COR-L47 (cell line): ENCODE measurements at regions not wholly inside any gene's neighbourhood (a gene's known extent, or its start where the extent isn't known, plus 50 kb on each side); places are given as distances from the start of the nearest gene placed in this dataset.

Source experiments
- DNase-seq: peaks from one replicate; lab custom pipeline; 2025; lab: John Stamatoyannopoulos, UW

- peak; percentile 3 for DNase-seq
Measured at GRCh38 chr10:3482200-3482993, 302.6 kb downstream of the KLF6 start.

DNA sequence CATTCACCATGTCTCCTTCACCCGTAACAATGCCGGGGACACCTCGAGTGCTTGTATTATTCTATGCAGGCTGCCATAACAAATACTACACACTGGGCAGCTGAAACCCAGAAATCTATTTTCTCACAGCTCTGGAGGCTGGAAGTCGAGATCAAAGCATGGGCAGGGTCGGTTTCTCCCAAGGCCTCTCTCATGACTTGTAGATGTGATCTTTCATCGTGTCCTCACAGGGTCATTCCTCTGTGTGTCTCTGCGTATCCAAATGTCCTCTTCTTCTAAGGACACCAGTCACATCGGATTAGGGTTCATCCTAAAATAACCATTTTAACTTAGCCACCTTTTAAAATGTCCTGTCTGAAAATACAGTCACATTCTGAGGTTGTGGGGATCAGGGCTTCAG is 303.5 kb downstream of the KLF6 start:
- no peak for DNase-seq

- DNase-seq: no peak
Measured at GRCh38 chr10:3480990-3481315, 304.1 kb downstream of the KLF6 start.

DNA sequence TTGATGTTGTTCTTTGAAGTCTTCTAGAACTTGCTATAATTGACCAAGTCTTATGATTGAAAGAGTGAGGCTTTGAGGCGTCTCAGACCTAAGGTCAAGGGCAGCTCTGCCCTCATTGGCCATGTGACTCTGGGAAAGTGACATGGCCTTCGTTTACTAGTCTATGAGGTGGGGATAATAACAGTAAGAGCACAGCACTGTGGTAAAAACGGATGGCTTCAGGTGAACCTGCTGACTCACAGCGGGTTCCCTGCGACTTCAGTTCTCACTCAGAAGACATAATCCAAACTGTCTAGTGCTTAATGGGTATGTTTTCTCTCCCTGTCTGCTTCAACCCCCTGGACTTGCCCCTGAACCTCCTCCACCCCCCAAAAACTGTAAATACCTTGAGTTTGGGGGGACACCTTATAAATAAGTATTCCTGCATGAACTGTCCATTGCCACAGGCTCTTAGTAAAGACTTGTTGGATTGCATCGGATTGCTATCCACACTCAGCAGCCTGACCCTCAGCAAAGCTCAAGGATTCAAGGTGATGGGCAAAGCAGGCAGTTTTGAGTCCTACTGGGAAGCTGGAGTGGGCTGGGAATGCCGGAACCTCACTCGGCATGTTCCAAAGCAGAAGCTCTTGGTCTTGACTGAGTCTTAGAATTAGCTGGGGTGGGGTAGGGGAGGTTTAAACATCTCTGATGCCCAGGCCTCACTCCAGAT is 304.6 kb downstream of the KLF6 start:
- no peak for DNase-seq

GRCh38 chr10:3478632-3479240 is 306.2 kb upstream of the PITRM1 start:
- DNase-seq: no peak

GRCh38 chr10:3478153-3478552 is 305.6 kb upstream of the PITRM1 start:
- DNase-seq: no peak

DNA sequence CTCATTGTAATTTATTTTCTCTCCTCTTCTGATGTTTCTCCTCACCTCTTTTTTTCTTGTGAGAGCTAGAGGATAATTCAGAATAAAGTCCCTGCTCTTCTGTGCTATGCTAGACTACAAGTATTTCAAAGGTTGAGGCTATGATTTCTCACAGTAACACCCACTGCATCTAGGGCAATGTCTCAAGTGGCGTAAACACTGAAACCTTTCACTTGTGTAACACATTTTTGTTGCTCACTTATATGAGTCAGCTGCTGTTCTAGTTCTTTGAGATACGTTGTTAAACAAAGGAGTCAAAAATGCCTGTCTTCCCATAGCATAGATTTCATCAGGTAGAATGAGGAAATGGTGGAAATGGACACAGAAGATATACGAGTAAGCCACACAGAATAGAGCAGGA is 305.1 kb upstream of the PITRM1 start:
- no peak for DNase-seq

DNA sequence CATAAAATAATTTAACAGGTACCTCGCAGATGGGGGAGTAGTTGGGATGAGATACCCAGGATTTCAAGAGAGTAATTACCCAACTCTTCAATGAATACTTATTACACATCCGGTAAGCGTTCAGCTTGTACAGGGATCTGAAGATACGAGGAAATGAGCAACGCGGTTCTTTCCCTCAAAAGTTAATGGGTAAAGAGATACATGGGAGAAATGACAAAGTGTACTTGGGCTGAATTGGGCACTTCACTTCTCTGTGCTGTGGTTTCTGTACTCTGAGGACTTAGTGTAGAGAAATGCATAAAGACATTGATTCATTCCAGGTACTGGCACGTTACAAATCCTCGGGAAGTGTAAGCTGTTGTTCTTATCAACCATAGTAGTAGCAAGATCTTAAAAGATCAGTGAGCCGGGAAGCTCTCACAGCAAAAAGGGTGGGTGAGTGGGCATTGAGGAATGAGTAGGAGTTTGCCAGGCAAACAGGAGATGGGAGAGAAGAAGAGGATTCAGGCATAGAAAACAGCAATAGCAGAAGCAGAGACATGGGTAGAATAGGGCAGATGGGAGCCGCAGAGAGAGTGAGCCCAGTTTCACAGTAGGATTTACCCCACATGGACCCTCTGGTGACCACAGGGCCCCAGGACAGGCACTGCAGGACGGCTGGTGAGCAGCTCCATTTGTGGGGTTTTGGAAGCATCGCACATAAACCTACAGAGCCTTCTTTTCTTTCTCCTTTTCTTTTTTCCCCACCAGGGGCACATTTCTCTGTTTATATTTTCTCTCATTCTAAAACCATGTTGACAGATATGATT is 304.3 kb upstream of the PITRM1 start:
- DNase-seq: no peak

DNA sequence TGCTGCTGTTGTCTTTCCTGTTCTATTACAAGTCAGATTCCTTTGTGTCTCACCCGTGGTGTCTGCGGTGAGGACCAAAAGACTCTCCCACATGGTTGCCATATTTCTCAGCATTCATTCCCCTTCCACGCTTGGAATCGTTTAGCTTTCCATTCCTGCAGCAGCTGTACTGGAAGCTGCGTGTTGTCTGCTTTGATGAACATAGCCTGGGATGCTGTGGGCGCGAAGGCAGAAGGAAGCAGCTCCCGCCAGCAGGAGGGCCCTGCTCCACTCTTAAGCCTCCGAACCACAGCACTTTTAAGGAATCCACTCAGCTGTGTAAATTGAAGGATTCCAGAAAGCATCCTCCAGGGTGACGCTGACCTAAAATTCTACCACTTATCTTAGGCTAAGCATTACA is 303.6 kb upstream of the PITRM1 start:
- no peak for DNase-seq

GRCh38 chr10:3475367-3475766 is 302.8 kb upstream of the PITRM1 start:
- no peak for DNase-seq

- DNase-seq: no peak
Measured at GRCh38 chr10:3474266-3474665, 301.7 kb upstream of the PITRM1 start.

DNA sequence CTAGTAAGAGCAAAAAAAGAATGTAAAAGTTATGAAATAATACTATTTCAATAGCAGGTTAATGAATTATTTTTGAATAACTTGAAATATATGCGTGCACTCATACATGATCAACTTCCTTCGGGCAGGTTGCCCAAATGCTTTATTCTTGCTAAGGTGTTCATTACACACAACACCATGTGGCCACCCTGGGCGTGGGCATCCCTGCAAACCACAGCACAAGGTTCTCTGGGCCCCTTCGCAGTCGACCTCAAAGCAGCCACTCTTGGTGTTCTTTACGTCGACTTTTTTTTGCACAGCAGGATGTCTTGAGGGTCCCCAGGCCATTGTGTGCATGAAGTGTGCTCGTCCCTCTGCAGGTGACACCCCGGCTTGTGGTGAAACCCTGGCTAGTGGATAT is 300.7 kb upstream of the PITRM1 start:
- no peak for DNase-seq

DNA sequence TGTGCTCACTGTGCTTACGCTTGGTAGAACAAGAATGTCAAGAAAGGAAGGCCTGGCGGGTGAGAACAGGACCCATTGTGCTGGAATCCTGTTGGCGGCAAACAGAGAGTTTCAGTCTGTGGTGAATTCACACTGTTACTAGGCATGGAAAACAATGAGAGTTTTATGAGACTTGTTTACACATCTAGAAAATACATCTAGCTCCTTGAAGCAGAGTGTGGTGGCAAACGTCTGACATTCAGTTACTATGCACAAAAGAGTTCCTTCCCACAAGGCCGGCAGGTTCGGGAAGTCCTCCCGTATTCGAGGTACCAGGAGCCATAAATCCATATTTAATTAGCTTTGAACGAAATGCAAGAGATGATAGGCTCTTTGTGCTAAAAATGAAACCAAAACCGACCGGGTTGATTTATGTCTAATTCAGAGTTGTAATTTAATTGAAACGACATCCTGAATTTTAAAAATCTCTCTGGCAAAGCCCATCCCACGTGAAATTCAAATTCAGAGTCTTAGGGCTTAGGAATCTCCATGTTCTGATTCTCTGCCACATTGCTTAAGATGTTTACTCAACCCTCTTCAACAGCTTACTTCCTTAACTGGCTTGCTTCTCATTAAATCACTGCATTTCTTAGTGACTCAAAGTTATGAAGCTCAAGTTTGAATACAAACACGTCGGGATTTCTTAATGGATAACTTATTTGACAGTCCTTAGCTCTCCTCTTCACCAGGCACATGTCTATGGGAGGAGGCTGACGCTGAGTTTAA is 299.9 kb upstream of the PITRM1 start:
- DNase-seq: no peak

GRCh38 chr10:3471927-3472286 is 299.3 kb upstream of the PITRM1 start:
- no peak for DNase-seq

DNA sequence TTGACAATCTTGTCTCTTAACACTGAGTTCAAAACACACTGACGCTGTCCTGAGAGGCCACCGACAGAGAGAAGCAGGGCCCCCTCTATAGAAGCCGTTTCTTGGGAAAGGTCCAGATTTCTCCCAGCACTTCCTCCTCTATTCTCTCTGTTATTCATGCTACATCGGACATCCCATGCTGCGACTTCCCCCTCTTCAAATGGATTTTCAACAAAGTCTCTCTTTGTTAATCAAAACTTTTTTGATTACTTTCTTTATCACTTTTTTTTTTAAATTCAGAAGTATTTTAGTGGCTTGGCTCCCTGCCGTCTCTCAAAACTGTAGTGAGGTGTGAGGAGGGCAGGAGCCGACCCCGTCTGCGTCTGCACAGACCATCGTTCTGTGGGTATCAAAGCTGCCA is 298.9 kb upstream of the PITRM1 start:
- no peak for DNase-seq

- DNase-seq: no peak
Measured at GRCh38 chr10:3470191-3470590, 297.6 kb upstream of the PITRM1 start.

DNA sequence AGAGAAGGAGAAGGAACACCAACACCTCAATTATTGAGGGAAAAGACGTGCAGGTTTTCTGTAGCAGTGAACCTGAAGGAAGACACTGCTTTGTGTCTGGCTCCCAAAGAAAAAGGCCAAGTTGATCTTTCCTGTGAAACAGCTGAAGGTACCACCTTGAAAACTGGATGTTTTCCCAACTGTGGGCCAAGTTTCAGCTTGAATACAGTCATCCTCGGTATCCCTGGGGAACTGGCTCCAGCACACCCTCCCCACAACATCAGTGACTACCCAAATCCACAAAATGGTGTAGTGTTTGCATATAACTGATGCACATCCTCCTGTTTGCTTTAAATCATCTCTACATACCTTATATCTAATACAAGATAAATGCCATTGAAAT is 297.0 kb upstream of the PITRM1 start:
- DNase-seq: no peak

DNA sequence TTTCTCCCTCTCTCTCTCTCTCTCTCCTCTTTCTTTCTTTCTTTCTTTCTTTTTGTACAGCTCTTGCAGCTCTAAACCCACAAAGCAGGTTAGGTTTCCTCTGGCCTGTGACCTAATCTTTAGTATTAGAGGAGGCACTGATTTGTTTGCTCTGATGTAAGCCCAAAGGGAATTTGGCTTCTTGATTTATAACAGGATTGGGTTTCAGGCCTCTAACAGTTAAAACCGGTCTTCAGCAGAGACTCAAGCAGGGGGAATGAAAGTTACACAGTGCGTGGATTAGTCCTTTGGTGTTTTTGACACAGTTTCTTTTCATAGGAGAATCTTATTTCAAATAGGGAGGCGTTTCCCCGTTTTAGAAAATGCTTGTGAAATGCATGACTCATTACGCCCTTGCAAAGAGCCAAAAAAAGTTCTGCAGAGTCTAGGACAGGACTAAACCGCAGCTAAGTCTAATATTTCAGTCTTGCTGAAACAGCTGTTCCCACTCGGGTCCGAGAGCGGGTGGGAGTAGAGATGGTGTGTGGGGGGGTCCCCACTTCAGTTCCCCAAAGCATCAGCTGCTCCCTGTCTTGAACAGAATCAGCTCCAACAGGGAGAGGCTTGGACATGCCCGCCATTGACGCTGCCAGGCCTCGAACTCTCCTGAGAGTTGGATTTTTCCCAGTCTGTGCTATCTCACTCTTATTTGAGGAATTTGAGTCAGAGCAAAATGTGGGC is 296.5 kb upstream of the PITRM1 start:
- DNase-seq: no peak

GRCh38 chr10:3467052-3467951 is 294.7 kb upstream of the PITRM1 start:
- no peak for DNase-seq

GRCh38 chr10:3465406-3465891 is 292.9 kb upstream of the PITRM1 start:
- no peak for DNase-seq
